Activated CD4-positive, CD25-positive, alpha-beta regulatory T cell (primary cell): ENCODE measurements at regions not wholly inside any gene's neighbourhood (a gene's known extent, or its start where the extent isn't known, plus 50 kb on each side); places are given as distances from the start of the nearest gene placed in this dataset.

Experiments used
- DNase-seq, 4 experiments: peaks; one replicate each; lab custom pipeline; 2025; lab: John Stamatoyannopoulos, UW

DNA sequence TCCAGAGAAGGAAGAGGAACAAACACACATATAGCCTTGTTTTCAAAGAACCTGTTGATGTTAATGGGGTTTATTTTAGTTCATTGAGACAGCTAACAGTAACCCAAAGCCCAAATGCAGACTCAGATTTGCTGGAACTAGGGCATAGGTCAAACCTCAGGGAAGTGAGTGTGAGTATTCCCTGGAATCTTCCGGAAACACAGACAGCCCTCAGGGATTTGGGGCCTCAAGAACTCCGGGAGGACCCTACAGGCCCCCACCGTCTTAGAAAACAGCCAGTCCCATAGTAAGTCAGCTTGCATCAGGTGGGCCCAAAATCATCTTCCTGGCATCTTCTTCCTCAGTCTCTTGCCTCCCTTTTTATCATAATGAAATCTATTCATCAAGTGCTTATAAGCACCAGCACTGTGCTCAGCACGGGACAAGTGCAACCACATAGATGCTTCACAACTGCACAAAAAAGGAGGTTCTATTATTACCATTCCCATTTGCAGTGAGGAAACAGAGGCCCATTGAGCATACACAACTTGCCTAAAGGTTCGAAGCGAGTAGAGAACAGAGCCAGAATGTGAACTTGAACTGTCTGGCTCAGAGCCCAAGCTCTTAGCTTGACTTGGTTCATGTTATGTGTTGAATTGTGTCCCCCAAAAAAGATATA is 50.2 kb upstream of the BCL11A start:
- DNase-seq = no peak

DNA sequence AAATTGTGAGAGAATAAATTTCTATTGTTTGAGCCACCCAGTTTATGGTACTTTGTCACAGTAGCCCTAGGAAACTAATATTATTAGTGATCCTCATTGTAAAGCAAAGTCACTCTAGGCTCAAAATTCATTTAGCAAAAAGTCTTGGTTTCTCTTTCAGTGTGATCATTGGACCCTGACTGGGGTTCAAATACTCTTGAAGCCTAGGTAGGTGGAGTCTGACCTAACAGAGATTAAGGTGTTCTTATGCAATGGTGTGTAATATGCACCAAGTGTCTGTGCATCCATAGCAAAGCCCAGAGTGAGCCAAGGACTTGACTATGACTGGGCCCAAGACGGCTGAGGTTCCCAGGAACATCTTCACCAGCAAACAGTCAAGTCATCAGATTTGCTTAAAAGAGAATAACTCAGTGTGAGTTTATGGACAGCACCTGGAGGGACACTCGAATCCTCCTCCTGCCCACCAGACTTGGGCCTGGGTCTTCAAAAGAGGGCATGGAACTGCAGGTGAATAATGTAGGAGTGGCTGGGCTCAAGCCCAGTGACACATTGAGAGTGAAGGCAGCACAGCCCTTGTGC is 51.1 kb upstream of the BCL11A start:
- no peak for DNase-seq

DNA sequence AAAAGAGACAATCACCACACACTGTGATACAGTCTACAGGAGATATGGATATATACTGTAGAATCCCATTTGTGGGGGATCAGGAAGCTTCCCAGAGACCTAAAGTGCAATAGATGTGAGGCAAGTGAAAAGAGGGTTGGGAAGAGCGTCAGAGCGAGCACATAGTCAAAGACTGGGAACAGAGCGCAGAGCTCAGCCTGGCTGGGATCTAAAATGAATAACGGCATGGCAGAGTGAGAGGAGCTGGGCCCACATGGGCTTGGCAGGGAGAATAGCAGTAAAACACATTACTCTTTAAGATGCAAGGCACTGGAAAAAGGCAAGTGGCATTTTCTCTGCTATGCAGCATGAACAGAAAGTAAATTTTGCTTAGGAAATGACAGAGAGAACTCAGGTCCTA is 52.4 kb upstream of the BCL11A start:
- DNase-seq = no peak

DNA sequence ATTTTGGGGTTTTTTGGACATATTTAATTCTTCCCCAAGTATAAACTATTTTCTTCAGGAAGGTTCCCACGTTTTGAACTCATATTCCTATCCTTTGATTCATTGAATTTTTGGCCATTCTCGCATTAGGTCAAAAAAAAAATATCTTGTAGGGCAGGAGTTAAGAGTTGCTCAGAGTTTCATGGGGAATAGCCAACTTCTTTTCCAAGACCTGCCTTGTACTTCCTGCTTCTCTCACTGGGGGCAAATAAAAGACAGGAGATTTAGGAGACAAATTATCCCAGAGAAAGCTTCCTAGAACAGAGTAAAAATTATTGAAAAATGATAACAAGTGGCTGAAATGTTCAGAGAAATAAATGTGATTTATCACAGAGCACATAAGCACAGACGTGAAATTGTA is 55.2 kb upstream of the BCL11A start:
- DNase-seq = no peak

DNA sequence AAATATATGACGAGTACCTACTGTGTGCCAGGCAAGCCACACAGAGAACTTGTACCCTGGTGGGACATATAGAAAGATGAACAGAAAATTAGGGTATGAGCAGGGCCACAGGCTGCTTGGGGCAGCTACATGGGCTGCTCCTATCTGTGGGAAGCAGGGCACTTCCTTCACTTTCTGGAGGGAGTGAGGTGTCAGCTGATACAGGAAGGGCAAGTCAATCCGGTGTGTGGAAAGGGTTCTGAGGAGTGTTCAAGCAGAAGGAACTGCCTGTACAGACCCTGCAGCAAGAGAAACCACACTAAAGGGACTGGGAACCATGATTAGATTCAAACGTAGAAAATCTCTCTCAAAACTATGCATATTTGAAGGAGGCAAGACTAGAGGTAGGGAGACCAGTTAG is 58.6 kb upstream of the BCL11A start:
- DNase-seq = no peak

DNA sequence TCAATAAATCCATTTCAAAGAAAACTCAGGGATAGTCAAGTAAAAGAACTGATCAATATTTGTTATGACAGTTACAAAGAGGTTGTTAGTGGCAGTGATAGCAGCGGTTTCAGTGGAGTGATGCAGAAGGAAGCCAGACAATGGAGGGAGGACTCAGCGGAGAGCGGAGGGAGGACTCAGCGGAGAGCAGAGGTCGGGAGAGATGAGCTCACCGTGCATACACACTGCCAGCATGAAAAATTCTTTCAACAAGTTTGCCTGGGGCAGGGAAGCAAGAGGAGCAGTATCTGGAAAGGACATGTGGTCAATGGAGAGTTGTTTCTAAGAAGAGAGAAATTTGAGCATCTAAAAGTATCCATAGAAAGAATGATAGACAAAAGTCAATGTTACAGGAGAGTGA is 60.9 kb upstream of the BCL11A start:
- no peak for DNase-seq

DNA sequence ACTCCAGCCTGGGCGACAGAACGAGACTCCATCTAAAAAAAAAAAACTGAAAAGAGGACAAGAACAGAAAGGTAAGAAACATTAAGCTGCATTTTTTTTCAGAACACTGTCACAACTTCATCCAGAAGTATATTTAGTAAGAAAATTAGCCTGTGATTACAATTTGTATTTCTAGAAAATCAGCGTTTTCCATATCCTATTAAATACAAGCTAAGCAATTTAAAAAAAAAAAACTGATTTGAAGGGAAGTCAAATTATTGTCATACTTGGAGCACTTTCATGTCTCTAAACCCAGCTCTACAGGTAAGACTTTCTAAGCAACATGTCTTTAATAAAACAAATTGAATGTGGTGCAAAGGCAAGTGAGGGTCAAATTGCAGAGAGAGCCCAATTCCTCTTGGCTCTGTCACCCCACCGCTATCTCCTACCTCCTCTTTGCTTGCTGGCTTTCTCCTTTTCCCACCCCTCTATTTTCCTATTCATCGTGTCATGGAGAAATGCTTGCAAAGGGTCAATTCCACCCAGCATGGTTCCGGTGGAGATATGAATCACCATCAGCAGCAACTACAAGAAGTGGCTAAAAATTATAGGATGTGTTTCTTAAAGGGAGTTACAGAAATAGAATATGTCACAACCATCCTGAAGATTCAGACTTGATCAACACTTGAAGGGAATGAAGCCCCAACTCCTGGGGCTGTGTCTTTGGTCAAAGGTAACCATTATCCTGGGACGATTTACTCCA is 68.4 kb upstream of the BCL11A start:
- no peak for DNase-seq

DNA sequence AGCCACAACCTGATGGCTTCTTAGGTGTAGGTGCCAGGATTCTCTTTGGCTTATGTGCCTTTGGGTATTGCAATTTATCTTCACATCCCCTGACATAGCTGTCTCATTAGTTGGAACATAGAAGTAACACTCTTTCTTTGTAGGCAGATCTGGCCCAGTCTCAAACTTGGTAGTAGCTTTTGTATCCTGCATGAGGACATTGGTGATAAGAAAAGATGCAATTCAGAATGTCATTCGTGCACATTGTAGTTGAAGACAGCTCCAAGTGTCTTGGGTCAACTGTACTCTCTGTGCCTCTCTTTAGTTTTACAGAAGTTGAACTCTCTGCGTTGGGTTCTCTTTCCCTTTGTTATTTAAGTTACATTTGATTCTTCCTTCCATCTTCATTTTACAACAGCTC is 69.6 kb upstream of the BCL11A start:
- DNase-seq = no peak

DNA sequence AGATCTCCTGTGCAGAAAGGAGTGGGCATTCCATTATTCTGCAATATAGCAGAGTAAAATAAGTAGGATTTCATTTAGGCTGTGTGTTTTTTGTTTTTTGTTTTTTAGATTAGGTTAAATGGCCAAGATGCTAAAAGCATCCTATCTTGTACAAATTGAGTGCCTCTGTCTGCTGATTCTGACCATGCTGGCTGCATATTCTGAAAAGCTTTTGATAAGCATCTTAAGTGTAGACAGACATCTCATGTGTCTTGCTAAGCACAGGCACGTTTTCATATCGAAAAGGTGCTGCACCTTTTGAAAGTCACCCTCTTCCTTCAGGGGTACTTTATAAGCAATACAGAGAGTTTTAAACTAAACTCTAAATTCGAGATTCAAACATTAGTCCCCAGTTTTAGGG is 74.0 kb upstream of the BCL11A start:
- no peak for DNase-seq

DNA sequence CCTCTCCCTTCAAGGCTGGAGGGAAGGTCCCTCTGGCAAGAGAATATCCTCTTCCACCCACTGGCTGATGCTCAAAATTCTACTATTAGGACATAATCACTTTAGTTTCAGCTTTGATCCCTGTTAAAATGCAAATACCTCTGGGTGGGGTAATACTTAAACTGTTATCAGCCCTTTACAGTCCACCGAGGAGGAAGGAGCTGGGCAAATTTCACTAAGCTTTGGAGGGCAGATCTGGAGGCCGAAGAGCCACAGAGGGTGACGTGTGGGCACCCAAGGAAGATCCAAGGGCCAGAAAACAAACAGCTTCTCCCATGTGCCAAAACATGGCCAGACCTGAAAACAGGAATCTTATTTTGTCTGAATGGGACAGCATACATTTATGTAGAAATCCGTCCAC is 74.6 kb upstream of the BCL11A start:
- DNase-seq = no peak

DNA sequence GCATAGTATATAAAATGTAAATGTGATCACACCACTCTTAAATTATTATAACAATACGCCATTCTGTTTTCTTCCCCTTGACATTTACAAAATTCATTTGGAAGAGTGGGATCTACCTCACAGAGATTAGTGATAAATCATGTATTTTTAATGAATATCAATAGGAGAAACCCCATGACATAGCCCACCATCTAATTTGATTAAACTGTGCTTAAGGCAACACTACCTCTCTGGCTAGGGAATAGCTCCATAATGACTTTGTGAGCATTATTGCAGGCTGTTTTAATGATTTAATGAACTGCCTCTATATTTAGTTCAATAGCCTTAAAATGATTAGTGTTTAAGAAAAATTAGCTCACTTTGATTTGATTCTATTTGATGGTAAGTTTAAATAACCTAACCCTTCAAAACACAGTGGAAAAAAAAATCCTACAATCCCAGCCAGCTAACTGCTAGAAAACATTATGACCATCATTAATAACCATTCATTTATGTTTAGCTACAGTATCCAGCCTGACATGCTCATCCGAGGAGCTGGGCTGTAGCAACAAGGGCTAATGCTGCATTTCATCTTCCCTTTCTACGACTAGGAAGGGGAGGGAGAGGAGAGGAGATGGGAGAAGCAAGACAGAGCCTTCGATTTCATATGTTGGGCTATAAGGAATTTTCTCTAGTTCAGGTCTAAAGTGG is 75.3 kb upstream of the BCL11A start:
- DNase-seq = no peak

DNA sequence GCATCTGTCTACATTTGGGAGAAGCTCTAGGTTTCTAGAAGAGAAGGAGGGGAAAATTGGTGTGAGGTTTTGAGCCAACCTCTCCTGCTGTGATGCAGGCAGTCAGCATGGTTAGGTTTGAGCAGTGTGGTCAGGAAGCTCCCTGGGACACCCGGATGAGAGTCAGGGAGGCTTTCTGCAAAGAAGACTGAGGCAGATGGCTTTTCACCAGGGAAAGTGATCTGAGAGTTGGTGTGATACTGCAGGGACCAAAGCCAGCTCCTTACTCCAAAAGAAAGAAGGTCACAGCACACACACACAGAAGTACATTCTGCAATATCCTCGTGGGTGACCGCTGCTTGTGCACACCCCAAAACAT is 75.8 kb upstream of the BCL11A start:
- no peak for DNase-seq

DNA sequence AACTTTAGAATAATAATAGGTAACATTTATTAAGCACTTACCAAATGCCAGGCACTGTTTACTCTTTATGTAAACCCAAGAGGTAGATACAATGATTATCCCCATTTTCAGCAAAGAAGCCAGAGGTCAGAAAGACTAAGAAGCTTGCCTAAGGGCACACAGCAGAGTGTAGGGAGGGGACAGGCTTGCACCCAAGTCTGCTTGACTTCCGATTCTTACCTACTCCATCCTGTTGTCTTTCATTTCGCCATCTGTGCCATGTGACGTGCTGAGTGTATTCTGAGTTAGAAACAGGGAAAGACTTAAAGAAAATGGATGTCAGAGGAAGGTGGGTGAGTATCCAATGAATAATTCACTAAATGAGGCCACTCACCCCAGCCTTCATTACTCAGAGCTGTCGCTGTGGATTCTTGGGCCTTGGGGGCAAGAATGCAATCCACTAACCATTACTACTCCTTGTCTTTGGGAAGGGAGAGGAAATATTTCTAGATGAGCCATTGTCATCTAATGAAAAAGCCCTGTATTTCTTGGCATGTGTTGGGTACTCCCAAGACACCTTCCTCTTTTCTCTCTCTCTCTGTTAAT is 76.4 kb upstream of the BCL11A start:
- no peak for DNase-seq

DNA sequence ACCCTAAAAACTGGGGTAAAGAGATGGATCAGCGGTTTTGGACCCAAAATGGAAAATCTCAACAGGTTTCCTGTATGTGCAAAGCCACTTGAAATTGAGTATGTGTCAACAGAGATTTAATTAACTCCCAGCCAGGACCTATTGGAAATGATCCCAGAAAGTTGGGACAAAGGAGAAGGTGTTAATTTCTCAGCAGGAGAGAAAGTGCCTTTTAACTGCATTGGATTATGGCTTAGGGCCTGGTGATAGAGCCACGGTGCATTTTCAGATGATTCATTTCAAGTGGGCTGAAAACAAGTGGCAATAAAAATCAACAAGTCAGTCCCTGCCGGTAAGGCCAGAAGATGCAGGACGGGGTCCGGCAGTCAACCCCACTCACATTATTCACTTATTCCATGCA is 80.2 kb upstream of the BCL11A start:
- DNase-seq = no peak

DNA sequence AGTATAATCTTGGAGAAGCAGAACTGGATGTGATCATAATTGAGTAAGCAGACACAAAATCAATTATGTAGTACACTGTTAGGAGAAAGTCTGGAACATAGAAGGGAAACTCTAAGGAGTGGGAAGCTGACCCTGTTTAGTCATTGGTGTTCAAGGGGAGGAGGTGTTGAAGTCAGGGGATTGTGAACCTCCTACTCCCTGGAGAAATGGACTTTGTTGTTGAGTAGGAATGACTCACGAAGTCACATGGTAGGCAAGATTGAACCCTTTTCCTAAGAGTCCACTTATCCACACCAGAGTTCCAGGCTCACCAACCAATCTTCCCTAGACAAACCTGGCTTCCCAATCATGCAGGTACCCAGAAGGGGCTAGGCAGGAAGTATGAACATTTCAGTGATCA is 81.0 kb upstream of the BCL11A start:
- no peak for DNase-seq

DNA sequence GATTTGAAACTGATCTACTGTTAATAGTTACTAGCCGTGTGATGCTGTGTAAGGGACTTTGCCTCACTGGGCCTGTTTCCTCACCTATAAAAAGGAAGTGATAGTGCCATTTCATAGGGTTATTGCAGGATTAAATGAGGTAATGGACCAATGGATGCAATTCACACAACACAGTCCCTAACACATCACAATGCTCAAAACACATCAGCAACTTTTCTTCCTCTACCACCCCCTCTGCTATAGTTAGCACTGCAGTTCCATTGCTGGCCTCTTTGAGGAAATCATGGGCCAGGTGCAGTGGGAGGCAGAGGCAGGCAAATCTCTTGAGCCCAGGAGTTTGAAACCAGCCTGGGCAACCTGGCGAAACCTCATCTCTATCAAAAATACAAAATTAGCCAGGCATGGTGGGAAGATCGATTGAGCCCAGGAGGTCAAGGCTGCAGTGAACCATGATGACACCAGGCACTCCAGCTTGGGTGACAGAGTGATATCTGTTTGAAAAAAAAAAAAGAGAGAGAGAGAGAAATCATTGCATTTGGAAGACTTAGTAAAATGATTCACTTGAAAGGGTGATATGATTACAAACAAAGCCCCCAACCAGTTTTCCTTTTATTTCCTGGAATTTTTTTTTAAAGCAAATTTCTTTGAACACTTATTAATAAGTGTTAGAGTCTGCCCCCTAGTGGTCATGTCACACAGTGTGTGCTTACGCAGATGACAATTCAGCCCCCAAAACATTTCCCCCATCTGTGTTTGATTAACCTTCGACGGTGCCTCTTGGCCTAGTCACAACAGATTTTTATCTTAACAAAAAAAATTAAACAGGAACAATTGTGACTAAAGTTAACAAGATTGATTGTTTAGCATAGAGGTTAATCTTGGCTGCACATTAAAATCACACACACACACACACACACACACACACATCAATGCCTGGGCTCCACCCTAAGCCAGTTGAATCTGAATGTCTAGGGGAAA is 88.6 kb upstream of the BCL11A start:
- DNase-seq = peak in 2 of 4 experiments; percentile 2 to 18

DNA sequence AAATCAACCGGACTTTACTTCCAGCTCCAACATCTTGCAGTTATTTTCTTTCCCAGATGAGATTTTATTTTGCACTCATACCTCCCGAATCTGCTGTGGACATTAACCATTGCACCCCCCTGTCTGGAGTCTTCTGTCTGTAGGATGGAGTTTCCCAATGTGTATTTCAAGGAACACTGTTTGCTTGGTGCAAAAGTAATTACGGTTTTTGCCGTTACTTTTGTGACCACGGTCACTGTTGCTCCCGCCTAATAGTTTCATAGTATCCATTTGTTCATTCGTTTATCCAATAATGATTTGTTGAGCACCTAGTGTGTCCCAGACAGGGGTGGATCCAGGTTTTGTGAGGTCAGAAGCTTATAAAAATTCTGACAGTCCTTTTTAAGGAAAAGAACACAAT is 90.3 kb upstream of the BCL11A start:
- DNase-seq = no peak

DNA sequence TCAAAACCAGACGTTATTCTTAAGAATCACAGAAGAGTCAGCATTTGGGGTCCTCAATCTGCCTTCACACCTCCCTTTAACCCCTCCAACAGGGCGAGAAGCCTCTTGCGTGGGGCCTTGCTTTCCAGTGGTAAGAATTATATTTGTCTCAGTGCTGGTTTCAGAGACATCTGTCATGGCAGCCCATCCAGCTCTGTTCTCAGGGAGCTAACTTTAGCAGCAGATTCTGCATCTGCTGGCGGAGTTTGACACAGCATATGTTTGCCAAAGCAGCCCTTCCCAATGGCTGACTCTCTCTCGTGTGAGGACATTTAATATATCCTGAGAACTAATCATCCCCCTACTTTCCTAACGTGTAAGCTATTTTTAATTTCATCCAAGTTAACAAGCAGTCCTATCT is 91.5 kb upstream of the BCL11A start:
- no peak for DNase-seq

DNA sequence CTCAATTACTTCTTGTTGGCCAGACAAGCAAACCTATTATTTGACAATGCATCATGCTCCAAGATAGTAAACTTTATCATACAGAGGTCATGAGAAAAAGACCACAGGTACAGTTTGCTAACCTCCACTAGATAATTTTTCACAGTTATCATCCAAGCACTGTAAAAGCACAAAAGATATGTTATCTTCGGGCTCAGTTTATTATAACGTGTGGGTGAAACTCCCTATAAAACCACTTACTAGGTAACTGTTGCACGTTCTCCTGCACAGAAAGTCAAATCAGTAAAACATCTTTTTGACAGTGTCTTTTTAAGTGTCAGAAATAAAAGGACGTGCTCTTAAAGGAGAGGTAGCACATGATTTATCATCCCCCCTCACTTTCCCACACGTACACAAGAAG is 94.7 kb upstream of the BCL11A start:
- DNase-seq = no peak

DNA sequence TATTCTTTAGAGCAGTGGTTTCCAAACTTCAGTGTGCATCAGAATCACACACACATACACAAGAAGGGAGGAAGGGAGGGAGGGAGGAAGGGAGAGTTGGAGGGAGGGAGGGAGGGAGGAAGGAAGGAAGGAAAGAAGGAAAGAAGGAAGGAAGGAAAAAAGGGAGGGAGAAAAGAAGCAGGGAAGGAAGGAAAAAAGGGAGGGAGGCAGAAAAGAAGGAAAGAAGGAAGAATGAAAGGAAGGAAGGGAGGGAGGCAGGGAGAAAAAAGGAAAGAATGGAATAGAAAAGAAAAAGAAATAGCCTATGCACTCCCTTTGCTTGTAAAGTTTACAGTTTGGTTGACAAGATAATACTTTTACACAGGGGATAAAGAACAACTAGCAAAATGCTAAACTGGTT is 96.3 kb upstream of the BCL11A start:
- DNase-seq = no peak

DNA sequence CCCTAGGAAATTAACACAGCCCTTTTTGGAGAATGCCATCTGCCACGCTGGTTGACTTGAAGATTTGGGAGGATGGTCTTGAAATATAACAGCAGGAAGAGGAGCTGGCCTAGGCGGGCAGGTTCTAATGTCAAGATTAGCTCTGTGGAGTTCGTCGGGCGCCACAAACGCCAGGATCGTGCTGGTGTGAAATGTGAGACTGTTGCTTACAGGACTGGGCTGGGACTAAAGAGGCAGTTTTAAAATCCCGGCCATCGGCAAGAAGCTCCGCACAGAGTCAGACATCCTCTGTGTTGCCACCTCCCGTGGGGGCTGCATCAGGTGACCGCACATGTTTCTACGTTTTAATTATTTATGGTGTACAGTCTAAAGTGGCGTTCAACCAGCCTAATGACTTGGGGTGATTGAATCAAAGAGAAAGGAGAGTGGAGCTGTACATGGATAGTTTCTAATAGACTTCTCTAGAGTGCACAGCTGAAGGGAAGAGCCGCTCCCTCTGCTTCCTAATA is 99.4 kb upstream of the BCL11A start:
- no peak for DNase-seq
